Mesenchymal stem cell (in vitro differentiated cells and primary cell): ENCODE measurements at regions not wholly inside any gene's neighbourhood (a gene's known extent, or its start where the extent isn't known, plus 50 kb on each side); places are given as distances from the start of the nearest gene placed in this dataset.
A peak's percentile ranks its signal among the peaks of the same experiment; 100 is the strongest.

Experiments
- DNase-seq: peaks from one replicate; pipeline ENCODE4 v3.0.0-alpha.2; 2013
- H2AFZ ChIP-seq: one replicate; pipeline ENCODE4 v1.6.1; 2013; ENCODE audit warnings: low read depth, mild to moderate bottlenecking, control low read depth, inconsistent platforms, low read length, moderate library complexity
- H2AK5ac ChIP-seq: 2 replicates; pipeline ENCODE4 v1.6.1; 2013; ENCODE audit warnings: low read length, moderate library complexity, mild to moderate bottlenecking, inconsistent platforms; ENCODE audit not compliant: severe bottlenecking
- H2BK120ac ChIP-seq: one replicate; pipeline ENCODE4 v1.6.1; 2013; ENCODE audit warnings: low read depth, mild to moderate bottlenecking, inconsistent platforms, low read length, moderate library complexity
- H2BK12ac ChIP-seq, 2 experiments: one replicate each; pipeline ENCODE4 v1.6.1; 2013; ENCODE audit warnings: inconsistent platforms in 2 of 2, low read length in 2 of 2, mild to moderate bottlenecking in 2 of 2, moderate library complexity in 2 of 2, control low read depth in 1 of 2
- H2BK15ac ChIP-seq: one replicate; pipeline ENCODE4 v1.6.1; 2013; ENCODE audit warnings: mild to moderate bottlenecking, low read depth, inconsistent platforms; ENCODE audit not compliant: poor library complexity, severe bottlenecking
- H2BK5ac ChIP-seq: 2 replicates; pipeline ENCODE4 v1.6.1; 2013; ENCODE audit warnings: low read depth, mild to moderate bottlenecking, low read length, control low read depth, inconsistent platforms; ENCODE audit not compliant: poor library complexity, severe bottlenecking
- H3K14ac ChIP-seq, 2 experiments: one replicate each; pipeline ENCODE4 v1.6.1; 2013; ENCODE audit warnings: inconsistent platforms in 2 of 2, low read length in 2 of 2, control low read depth in 1 of 2, mild to moderate bottlenecking in 1 of 2, moderate library complexity in 1 of 2
- H3K18ac ChIP-seq, 2 experiments: one replicate each; pipeline ENCODE4 v1.6.1; 2013; ENCODE audit warnings: inconsistent platforms in 2 of 2, low read length in 2 of 2, control low read depth in 1 of 2, low read depth in 1 of 2, mild to moderate bottlenecking in 1 of 2
- H3K23ac ChIP-seq, 2 experiments: one replicate each; pipeline ENCODE4 v1.6.1; 2013; ENCODE audit warnings: inconsistent platforms in 2 of 2, low read length in 2 of 2, mild to moderate bottlenecking in 2 of 2, moderate library complexity in 2 of 2, control low read depth in 1 of 2
- H3K27ac ChIP-seq: 2 replicates; pipeline ENCODE4 v1.5.1; 2013; ENCODE audit warnings: mild to moderate bottlenecking, moderate library complexity, low read length, control low read depth, inconsistent platforms; ENCODE audit not compliant: poor library complexity, severe bottlenecking
- H3K27me3 ChIP-seq, 2 experiments: 2 replicates each; pipeline versions ENCODE4 v1.6.1 to v1.7.0; 2013; ENCODE audit warnings: low read length in 2 of 2, mild to moderate bottlenecking in 2 of 2, moderate library complexity in 2 of 2, control low read depth in 1 of 2, inconsistent platforms in 1 of 2; ENCODE audit not compliant: control insufficient read depth in 1 of 2, insufficient read depth in 1 of 2
- H3K36me3 ChIP-seq, 2 experiments: 2 replicates each; pipeline versions ENCODE4 v1.6.1 to v1.7.0; 2013; ENCODE audit warnings: low read length in 2 of 2, control low read depth in 1 of 2, inconsistent platforms in 1 of 2, low read depth in 1 of 2, mild to moderate bottlenecking in 1 of 2; ENCODE audit not compliant: insufficient read depth in 2 of 2, control insufficient read depth in 1 of 2
- H3K4ac ChIP-seq, 2 experiments: one replicate each; pipeline ENCODE4 v1.6.1; 2013; ENCODE audit warnings: inconsistent platforms in 2 of 2, low read length in 2 of 2, mild to moderate bottlenecking in 2 of 2, moderate library complexity in 2 of 2, control low read depth in 1 of 2, low read depth in 1 of 2
- H3K4me1 ChIP-seq: 2 replicates; pipeline ENCODE4 v1.6.1; 2013; ENCODE audit warnings: low read depth, low read length, control low read depth; ENCODE audit not compliant: control insufficient read depth, insufficient read depth
- H3K4me2 ChIP-seq: 2 replicates; pipeline ENCODE4 v1.6.1; 2013; ENCODE audit warnings: low read length, mild to moderate bottlenecking, inconsistent platforms; ENCODE audit not compliant: poor library complexity, severe bottlenecking
- H3K4me3 ChIP-seq, 2 experiments: 2 replicates each; pipeline versions ENCODE4 v1.5.1 to v1.7.0; 2013; ENCODE audit warnings: low read length in 2 of 2, mild to moderate bottlenecking in 2 of 2, control low read depth in 1 of 2, low read depth in 1 of 2; ENCODE audit not compliant: insufficient read depth in 1 of 2
- H3K79me1 ChIP-seq: replicated peaks from 2 replicates; pipeline ENCODE4 v1.6.1; 2013; ENCODE audit warnings: mild to moderate bottlenecking, control low read depth, low read length, inconsistent platforms; ENCODE audit not compliant: poor library complexity, severe bottlenecking
- H3K9ac ChIP-seq: 2 replicates; pipeline ENCODE4 v1.7.0; 2013; ENCODE audit warnings: mild to moderate bottlenecking, low read length, moderate library complexity
- H3K9me3 ChIP-seq: 2 replicates; pipeline ENCODE4 v1.7.0; 2013; ENCODE audit warnings: mild to moderate bottlenecking, low read length; ENCODE audit not compliant: control insufficient read depth
- H4K8ac ChIP-seq: one replicate; pipeline ENCODE4 v1.6.1; 2013; ENCODE audit warnings: inconsistent platforms, mild to moderate bottlenecking, low read length, moderate library complexity
- H4K91ac ChIP-seq: one replicate; pipeline ENCODE4 v1.6.1; 2013; ENCODE audit warnings: mild to moderate bottlenecking, low read length, inconsistent platforms
- WGBS: methylation state at CpG from one replicate; pipeline ENCODE4 v1.1.7; 2013; ENCODE audit warnings: mixed read lengths; 5-methylcytosine and 5-hydroxymethylcytosine counted together

- 70% methylated on average over 1 of the region's 1 CpG for WGBS
- no peak overlapping the region for H3K27ac ChIP-seq
Observed at GRCh38 chr2:57936216-57936615, 110.4 kb upstream of the VRK2 start.

GRCh38 chr2:57937456-57937855 lies 109.2 kb upstream of the VRK2 start:
- WGBS, result 88% methylated on average over 1 of the region's 3 CpGs
- peak; percentile 36 for DNase-seq
- no peak overlapping the region for H3K4me2 ChIP-seq
- no peak overlapping the region for H2AFZ ChIP-seq
- H3K36me3 ChIP-seq, result no peaks in the 10 kb centered on the region
- no peak overlapping the region for H2BK15ac ChIP-seq
- H3K4ac ChIP-seq, result no peak overlapping the region
- H2BK5ac ChIP-seq, result no peak overlapping the region
- no peaks in the 10 kb centered on the region for H3K4me1 ChIP-seq
- no peaks in the 10 kb centered on the region for H3K27me3 ChIP-seq
- no peak overlapping the region for H2BK12ac ChIP-seq
- no peaks in the 10 kb centered on the region for H3K79me1 ChIP-seq
- H4K8ac ChIP-seq, result no peak overlapping the region
- H3K27ac ChIP-seq, result no peak overlapping the region
- peaks cover 37% of the 10 kb centered on the region for H3K9me3 ChIP-seq
- H4K91ac ChIP-seq, result no peak overlapping the region
- no peak overlapping the region for H3K18ac ChIP-seq
- H3K9ac ChIP-seq, result no peak overlapping the region
- no peak overlapping the region for H3K4me3 ChIP-seq
- no peak overlapping the region for H3K23ac ChIP-seq
- no peak overlapping the region for H2BK120ac ChIP-seq
- H3K14ac ChIP-seq, result no peak overlapping the region
- no peak overlapping the region for H2AK5ac ChIP-seq

More at GRCh38 chr2:57936216-57936615, 110.4 kb upstream of the VRK2 start:
- H3K36me3 ChIP-seq, result no peaks in the 10 kb centered on the region
- H3K18ac ChIP-seq, result no peak overlapping the region
- no peak overlapping the region for H3K14ac ChIP-seq
- no peak overlapping the region for H2AFZ ChIP-seq
- no peak overlapping the region for H3K4me2 ChIP-seq
- H3K4ac ChIP-seq, result no peak overlapping the region
- no peak overlapping the region for H4K8ac ChIP-seq
- no peak overlapping the region for H2BK5ac ChIP-seq
- no peak overlapping the region for H4K91ac ChIP-seq
- H3K4me3 ChIP-seq, result no peak overlapping the region
- peak; percentile 22 for DNase-seq
- H3K79me1 ChIP-seq, result no peaks in the 10 kb centered on the region
- H2BK120ac ChIP-seq, result no peak overlapping the region
- no peak overlapping the region for H3K23ac ChIP-seq
- peaks cover 49% of the 10 kb centered on the region for H3K9me3 ChIP-seq
- no peaks in the 10 kb centered on the region for H3K4me1 ChIP-seq
- no peak overlapping the region for H3K9ac ChIP-seq
- H2BK15ac ChIP-seq, result no peak overlapping the region
- H2AK5ac ChIP-seq, result no peak overlapping the region
- no peak overlapping the region for H2BK12ac ChIP-seq
- no peaks in the 10 kb centered on the region for H3K27me3 ChIP-seq

- no peak overlapping the region for H2AFZ ChIP-seq
- H3K23ac ChIP-seq, result no peak overlapping the region
- H3K27ac ChIP-seq, result no peak overlapping the region
- H4K8ac ChIP-seq, result no peak overlapping the region
- no peak overlapping the region for H3K14ac ChIP-seq
- peaks cover 5% of the 10 kb centered on the region for H3K9me3 ChIP-seq
- H3K4ac ChIP-seq, result no peak overlapping the region
- H2BK120ac ChIP-seq, result no peak overlapping the region
- no peaks in the 10 kb centered on the region for H3K36me3 ChIP-seq
- no peak overlapping the region for H2BK5ac ChIP-seq
- H3K18ac ChIP-seq, result no peak overlapping the region
- no peaks in the 10 kb centered on the region for H3K27me3 ChIP-seq
- no peak overlapping the region for H3K9ac ChIP-seq
- H2BK12ac ChIP-seq, result no peak overlapping the region
- DNase-seq, result no peak
- no peak overlapping the region for H3K4me2 ChIP-seq
- WGBS, result no CpG with 5 or more reads among the region's 1 CpG
- no peaks in the 10 kb centered on the region for H3K79me1 ChIP-seq
- H3K4me1 ChIP-seq, result no peaks in the 10 kb centered on the region
- no peak overlapping the region for H3K4me3 ChIP-seq
- H2AK5ac ChIP-seq, result no peak overlapping the region
- no peak overlapping the region for H2BK15ac ChIP-seq
- no peak overlapping the region for H4K91ac ChIP-seq
Observed at GRCh38 chr2:57941816-57942215, 104.8 kb upstream of the VRK2 start.

DNA sequence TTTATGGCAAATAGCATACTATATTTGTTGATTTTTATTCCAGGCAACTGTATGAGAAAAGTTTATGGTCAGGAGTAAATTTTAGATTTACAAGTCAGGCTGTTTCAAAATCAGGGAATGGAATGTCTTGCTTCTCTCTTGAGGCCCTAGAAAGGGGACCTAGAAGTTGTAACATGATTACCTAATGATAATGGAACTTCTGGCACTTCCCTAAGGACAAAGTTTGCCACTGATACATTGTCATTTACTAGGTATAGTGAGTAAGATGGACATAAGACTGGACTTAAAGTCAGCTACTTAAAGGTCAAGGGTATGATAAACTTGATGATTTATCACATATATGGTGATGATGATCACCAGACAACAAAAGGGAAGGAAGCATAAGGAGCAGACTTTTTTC lies 103.3 kb upstream of the VRK2 start:
- Histone ChIP-seq H3K27ac (no peak overlapping the region), H2BK12ac (no peak overlapping the region), H2AFZ (no peak overlapping the region), H3K9ac (no peak overlapping the region), H3K27me3 (no peaks in the 10 kb centered on the region), H3K79me1 (no peaks in the 10 kb centered on the region), H4K8ac (no peak overlapping the region), H3K9me3 (no peaks in the 10 kb centered on the region), H3K14ac (no peak overlapping the region), H3K36me3 (no peaks in the 10 kb centered on the region), H3K4me1 (no peaks in the 10 kb centered on the region), H3K4ac (no peak overlapping the region), H3K4me2 (no peak overlapping the region), H3K4me3 (no peak overlapping the region), H4K91ac (no peak overlapping the region), H3K18ac (no peak overlapping the region), H3K23ac (no peak overlapping the region), H2BK15ac (no peak overlapping the region), H2BK5ac (no peak overlapping the region), H2BK120ac (no peak overlapping the region), H2AK5ac (no peak overlapping the region)
- DNase-seq, result peak; percentile 66
